NCI-H2171 treated with DMSO at 0.1 percent for 48 hours (cell line): ENCODE measurements at regions not wholly inside any gene's neighbourhood (a gene's known extent, or its start where the extent isn't known, plus 50 kb on each side); places are given as distances from the start of the nearest gene placed in this dataset.
"Not testable (repeated sequence)": the region's sequence is repeated elsewhere in the genome, so short reads cannot be mapped to it uniquely, and the experiment has no call there.

ENCODE experiments used
- DNase-seq: peaks from one replicate; lab custom pipeline; 2025; lab: John Stamatoyannopoulos, UW

DNA sequence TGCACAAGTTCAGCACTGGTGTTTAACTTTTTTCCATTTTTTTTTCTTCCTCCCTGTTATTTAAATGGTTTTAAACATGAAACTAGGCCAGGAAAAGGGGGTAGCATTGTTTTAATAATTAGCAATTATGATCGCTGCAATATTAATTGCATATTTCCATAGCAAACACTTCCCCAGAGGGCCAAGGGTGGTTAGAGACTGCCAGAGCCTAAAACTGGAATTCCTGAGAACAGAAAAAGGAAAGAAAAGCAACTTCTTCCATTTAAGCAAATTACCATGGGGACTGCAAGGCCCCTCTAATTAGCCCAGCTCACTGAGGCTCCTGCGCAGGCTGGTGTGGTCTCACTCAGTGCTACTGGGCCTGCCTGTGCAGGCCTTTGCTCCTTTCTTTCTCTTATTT lies 201.5 kb downstream of the SMAD2 start:
- DNase-seq, result no peak

GRCh38 chr18:47727409-47727808 lies 203.1 kb downstream of the SMAD2 start:
- no peak for DNase-seq

GRCh38 chr18:47726550-47726949 lies 203.9 kb downstream of the SMAD2 start:
- no peak for DNase-seq

DNA sequence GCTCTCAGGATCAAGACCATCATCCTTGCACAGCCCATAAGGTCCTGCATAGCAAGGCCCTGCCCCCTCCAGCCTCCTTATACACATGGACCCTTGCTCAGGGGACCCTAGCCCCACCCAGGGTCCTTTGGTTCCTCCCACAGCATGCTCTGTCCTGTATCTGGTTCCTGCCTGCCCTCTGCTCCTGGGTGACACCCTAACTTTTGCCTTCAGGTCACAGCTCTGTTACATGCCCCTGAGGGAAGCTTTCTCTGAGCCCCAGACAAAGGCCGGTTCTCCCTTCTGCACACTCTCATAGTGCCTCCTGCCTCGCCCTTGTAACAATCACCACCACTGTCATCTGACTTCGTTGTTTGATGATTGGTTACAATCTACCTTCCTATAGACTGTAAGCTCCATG lies 204.8 kb downstream of the SMAD2 start:
- no peak for DNase-seq

DNA sequence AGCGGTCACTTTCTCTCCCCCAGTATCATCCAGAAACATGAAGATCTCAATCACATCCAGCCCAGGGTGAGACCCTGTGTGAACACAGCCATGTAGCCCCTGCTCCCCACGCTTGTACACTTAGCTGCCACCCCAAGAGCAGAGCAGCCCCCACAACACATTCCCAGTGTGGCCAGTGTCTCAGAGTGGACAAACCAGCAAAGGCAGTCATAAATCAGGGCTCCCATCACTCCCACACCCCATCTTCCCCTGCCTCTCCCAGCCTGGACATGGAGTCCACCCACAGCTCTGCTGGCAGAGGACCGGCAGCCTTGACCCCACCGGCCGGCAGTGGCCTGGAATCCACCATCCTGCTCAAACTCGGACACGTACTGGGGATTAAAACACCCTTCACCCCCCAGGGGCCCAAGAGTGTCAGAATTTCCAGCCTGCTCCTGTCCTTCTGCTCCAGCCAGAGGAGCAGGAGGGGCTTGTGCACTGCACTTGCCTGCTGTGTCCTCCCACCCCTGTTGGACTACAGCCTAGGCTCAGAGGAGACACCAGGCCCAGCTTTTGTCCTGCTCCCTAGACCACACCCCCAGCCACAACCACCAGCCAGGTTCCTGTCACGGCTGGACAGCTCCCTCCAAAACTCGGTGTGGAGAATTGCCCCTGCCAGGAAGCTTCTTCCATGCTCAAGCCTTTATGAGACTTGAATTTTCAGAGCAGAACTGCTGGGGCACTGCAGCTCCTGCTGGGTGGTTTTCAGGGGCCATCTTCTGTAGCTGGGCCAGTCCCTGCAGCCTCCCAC lies 206.1 kb downstream of the SMAD2 start:
- no peak for DNase-seq

- DNase-seq, result no peak
Measured at GRCh38 chr18:47721876-47722275, 208.6 kb downstream of the SMAD2 start.

GRCh38 chr18:47720741-47721140 lies 209.7 kb downstream of the SMAD2 start:
- DNase-seq, result no peak

GRCh38 chr18:47719096-47719780 lies 211.2 kb downstream of the SMAD2 start:
- DNase-seq, result no peak

- no peak for DNase-seq
Measured at GRCh38 chr18:47718646-47719045, 211.8 kb downstream of the SMAD2 start.

GRCh38 chr18:47717257-47717656 lies 213.2 kb downstream of the SMAD2 start:
- DNase-seq, result no peak

GRCh38 chr18:47716632-47717185 lies 213.8 kb downstream of the SMAD2 start:
- no peak for DNase-seq

DNA sequence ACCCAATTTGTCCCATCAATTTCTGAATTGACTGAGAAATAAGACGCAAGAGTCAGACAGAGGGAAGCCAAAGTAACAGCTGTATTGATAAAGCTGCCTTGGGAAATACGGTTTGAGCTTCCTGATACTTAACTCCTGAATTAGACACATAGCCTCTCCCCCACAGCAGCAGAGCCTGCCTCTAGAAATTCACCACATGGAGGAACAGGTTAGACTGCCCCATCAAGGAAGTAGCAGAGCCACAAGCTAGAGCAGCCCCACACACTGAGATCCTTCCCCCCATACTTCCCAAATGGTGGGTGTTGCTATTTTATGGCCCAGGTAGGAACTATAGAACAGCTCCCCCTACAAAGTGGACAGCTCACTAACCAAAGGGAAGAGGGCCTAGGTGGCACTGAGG lies 220.0 kb downstream of the SMAD2 start:
- DNase-seq, result no peak

GRCh38 chr18:47709556-47709955 lies 220.9 kb downstream of the SMAD2 start:
- DNase-seq, result no peak

GRCh38 chr18:47708206-47708605 lies 222.3 kb downstream of the SMAD2 start:
- DNase-seq, result no peak

DNA sequence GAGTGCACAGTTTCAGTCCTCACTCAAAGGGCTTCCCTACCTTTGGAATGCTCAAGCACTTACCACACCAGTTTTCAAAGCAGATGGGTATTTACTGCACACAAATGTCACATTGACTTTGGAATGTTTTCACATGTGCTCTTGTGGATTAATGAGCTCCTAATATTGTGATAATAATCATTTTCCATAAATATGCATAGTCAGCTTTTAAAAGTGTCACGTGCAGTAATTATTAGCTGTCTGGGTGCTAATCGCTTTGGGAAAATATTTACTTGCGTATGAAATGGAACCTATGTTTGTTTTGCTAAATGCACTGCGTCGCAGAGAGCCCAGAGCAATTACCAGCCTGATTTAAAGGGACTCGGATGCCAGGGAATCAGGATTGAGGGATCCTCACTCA lies 229.3 kb downstream of the SMAD2 start:
- DNase-seq, result no peak

DNA sequence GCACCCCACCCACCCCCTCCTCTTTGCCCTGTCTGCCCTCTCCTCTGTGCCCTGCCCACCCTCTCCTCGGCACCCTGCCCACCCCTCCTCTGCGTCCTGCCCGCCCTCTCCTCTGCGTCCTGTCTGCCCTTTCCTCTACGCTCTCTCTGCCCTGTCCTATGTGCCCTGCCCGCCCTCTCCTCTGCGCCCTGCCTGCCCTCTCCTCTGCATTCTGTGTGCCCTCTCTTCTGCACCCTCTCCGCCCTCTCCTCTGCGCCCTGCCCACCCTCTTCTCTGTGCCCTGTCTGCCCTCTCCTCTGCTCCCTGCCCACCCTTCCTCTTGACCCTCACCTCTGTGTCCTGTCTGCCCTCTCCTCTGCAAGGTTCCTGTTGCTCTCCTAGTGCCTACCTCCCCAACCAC lies 233.6 kb downstream of the SMAD2 start:
- DNase-seq, result no peak

DNA sequence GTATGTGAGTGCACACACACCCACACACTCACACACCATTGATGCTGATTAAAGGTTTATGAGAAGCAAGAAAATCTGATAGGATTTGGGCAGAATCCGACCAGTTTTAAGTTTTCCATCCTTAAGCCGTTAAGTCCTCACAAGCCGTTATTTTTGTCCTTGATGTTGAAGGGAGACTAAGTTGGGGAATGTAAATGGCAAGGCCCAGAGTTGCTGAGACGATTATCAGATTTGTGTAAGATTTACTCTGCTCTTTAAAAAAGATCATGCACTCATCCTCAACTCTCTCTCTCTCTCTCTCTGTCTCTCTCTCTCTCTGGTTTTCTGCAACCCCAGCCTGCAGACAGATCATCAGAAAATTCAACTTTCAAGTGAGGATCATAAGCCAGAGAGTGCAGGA lies 238.8 kb downstream of the SMAD2 start:
- no peak for DNase-seq

GRCh38 chr18:47690778-47691177 lies 239.7 kb downstream of the SMAD2 start:
- not testable (repeated sequence) for DNase-seq

- no peak for DNase-seq
Measured at GRCh38 chr18:47689371-47689770, 241.1 kb downstream of the SMAD2 start.

- DNase-seq, result no peak
Measured at GRCh38 chr18:47686806-47687205, 243.7 kb downstream of the SMAD2 start.

- DNase-seq, result no peak
Measured at GRCh38 chr18:47683774-47684173, 246.7 kb downstream of the SMAD2 start.

GRCh38 chr18:47682876-47683275 lies 247.6 kb downstream of the SMAD2 start:
- no peak for DNase-seq

- DNase-seq, result no peak
Measured at GRCh38 chr18:47680488-47680887, 250.0 kb downstream of the SMAD2 start.
